ENCODE measurements at regions not wholly inside any gene's neighbourhood (a gene's known extent, or its start where the extent isn't known, plus 50 kb on each side); places are given as distances from the start of the nearest gene placed in this dataset.
"Not testable (repeated sequence)": the region's sequence is repeated elsewhere in the genome, so short reads cannot be mapped to it uniquely, and the experiment has no call there.

DNA sequence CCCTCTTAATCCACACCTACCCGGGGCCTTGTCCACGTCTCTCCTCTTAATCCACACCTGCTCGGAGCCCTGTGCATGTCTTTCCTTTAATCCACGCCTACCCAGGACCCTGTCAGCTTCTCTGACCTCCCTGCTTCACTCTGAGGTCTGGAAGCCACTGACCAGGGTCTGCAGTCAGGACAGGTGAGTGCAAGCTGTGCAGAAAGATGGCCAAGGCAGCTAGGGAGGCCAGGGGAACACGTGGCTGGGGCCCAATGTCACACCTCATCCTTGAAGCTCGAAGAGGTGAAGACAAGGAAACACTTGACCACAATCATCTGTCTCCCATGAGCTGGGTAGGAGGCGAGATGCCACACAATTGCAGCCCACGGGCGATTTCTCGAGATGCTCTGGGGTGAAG, 1516.9 kb downstream of the BRD1 start:
- no peak for DNase-seq

DNA sequence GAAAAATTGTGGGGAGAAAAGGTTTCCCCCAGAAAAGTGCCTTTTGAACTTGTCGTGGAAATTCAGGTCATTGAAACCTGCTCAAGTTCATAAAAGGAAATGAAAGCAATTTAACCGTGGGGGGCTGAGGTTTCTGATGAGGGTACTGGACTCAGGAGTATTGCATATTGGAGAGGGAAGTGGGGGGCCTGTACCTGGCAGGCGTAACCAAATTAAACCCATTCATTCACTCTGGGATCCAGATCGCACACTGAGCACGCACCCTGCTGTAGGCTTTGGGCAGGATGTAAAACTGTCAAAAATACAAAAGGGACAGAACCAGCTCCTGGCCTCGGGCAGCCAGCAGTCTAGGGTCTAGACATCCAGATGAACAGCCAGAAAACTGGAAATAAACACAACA, 1517.4 kb downstream of the BRD1 start:
- DNase-seq = no peak

DNA sequence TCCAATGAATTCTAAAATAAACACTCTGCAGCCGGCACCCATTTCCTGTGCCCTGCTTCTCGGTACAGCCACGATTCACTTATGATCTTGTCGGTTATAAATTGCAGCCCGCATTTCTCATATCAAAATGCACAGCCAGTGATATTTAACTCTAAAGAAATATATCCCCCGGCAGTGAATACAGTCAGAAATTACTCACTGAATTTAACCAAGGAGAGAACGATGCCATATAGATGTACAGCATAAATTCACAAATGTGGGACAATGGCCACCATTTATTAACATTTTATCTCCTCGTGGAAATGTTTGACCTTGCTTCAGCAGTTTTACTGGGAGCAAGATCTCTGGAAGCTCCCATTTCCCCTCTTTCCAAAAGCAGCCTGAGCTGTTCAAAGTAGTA, 1517.8 kb downstream of the BRD1 start:
- DNase-seq = no peak

DNA sequence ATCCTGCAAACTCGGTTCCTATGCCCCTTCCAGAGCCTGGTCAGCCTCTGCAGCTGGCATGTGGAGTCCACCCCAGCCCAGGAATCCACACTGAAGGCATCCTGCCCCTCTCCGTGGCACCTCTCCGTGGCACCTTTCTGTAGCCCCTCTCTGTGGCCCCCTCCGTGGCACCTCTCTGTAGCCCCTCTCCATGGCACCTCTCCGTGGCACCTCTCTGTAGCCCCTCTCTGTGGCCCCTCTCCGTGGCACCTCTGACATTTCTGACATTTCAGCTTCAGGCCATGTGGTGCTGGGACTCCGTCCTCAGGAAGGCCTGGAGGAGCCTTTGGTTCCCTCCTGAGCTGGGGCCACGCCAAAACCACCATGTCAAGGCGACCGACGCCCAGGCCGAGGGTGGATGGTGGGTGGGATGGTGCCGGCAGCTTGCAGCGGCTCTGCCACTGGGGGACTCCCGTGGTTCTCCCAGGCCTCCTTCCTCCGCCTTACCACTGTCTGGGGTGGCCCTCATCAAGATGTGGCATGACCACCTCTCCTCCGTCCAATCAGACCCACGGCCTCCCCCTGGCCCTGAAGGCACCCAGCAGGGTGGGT, 1518.5 kb downstream of the BRD1 start:
- no peak for DNase-seq

- DNase-seq = no peak
Measured at GRCh38 chr22:48307931-48308330, 1519.7 kb downstream of the BRD1 start.

- DNase-seq = no peak
Measured at GRCh38 chr22:48306785-48307510, 1520.7 kb downstream of the BRD1 start.

GRCh38 chr22:48306284-48306683, 1521.4 kb downstream of the BRD1 start:
- no peak for DNase-seq

- no peak for DNase-seq
Measured at GRCh38 chr22:48305726-48306235, 1521.9 kb downstream of the BRD1 start.

DNA sequence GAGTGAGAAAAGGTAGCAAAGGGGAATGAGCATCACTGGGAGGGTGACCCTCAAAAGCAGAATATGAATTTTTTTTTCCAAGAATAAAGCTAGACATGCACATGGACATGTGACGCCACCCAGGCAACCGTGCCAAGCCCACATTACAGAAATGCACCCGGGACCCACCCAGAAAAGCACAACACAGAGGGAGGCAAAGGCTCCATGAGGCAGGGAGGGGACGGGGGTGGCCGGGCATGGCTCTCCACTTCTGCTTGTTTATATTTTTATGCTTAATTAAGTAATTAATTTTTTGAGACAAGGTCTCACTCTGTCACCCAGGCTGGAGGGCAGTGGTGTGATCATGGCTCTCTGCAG, 1524.3 kb downstream of the BRD1 start:
- DNase-seq = no peak

DNA sequence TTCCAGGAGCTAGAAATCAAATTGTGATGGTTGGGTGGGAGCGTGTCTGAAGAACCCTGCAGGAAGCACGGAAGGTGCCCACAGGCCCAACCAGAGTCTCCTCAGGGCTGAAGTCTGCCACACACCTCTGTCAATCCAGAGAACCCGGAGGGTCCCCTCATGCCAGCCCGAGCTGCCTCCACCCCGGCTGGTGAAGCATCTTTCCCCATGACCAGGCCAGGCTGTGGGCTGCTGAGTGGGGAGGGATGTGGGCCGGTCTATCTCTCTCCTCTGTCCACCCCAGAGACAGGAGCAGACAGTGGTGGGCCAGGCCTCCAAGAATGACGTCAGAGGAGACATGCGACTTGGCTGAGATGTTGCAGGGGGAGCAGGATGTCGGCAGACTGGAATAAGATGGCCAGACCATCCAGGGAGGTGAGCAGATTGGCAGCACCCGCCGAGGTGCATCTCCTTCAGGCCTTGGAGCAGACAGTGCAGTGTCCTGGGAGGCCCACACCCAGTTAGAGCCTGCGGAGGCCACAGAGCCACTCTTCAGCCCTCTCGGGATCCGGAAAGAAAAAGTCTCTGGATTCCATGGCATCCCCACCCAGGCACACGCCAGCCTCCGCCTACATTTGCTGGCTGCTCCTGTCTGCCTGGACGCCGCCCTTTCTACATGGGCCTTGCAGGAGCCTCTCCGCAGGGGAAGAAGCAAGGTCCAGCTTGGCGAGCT, 1524.9 kb downstream of the BRD1 start:
- no peak for DNase-seq

DNA sequence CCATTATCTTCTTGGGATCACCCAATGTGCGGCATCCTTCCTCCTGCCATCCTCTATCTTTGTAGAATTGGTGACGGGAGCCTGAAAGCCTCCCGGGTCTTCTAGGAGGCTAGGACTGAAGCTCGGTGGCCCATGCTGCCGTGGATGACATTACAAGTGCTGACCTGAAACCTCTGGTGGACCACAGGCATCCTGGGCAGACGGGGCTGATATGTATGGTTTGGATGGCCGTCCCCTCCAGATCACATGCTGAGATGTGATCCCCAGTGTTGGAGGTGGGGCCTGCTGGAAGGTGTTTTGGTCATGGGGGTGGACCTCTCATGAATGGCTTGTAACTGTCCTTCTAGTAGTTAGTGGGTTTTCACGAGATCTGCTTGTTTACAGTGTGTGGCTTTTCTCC, 1525.8 kb downstream of the BRD1 start:
- DNase-seq = no peak

- no peak for DNase-seq
Measured at GRCh38 chr22:48301421-48301820, 1526.3 kb downstream of the BRD1 start.

GRCh38 chr22:48300877-48301276, 1526.8 kb downstream of the BRD1 start:
- no peak for DNase-seq

DNA sequence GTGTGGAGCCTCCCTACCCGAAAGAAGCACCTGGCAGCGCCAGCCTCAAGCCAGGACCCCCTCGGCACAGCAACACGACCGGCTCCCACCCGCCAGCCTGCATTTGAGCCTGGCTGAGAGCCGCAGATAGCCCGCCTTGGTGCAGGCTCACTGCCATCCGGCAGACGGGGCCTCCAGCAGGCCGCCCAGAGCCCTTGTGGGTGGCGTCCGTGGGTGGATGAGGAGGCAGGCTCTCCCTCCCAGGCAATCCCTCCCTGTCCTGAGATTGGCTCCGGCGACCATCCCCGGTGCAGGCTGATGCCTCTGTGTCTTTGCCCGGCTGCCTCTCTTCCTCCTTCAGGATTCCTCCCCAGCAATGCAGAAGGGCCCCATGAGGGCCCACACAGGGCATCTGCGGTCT, 1527.9 kb downstream of the BRD1 start:
- no peak for DNase-seq

DNA sequence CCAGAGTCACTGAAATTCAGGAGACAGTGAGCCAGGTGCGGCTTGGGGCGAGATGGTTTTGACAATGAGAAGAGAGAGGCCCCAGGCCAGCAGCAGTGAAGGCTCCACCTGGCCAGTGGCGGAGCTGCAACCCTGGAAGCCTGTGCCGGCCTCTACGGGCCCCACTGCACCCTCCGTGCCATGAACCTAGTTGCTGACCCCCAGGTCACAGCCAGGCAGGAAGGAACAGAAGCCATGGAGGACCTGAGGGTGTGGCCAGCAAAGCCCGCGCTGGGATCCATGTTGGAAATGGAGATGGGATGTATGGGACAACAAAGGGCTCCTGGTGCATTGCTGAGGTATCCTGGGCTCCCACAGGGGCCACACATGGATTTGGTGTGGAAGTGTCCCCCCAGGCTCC, 1528.5 kb downstream of the BRD1 start:
- no peak for DNase-seq

DNA sequence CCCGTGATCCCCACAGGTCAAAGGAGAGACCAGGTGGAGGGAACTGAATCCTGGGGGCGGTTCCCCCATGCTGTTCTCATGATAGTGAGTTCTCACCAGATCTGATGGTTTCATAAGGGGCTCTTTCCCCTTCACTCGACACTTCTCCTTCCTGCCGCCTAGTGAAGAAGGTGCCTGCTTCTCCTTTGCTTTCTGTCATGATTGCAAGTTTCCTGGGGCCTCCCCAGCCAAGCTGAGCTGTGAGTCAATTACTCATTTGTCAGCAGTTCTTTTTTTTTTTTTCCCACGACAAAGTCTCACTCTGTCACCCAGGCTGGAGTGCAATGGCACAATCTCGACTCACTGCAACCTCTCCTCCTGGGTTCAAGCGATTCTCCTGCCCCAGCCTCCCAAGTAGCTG, 1530.4 kb downstream of the BRD1 start:
- DNase-seq = no peak

DNA sequence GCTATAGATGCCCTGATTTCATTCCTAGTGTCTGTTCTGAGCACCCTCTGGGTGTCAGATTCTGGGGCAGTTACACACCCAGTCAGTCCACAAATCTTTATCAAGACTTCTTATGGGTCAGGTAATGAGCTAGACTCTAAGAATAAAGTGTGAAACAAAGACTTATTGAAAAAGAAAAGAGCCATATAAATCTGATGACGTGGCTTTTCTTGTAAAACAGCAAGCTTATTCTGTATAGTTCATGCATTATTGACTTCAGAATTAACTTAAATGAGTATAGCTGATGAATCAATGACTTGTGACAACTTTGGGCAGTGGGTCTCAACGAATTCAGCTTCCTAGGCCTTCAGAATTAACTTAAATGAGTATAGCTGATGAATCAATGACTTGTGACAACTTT, 1527.5 kb downstream of the TBC1D22A start:
- DNase-seq = not testable (repeated sequence)

GRCh38 chr22:48288376-48288940, 1526.0 kb downstream of the TBC1D22A start:
- DNase-seq = no peak

GRCh38 chr22:48287031-48287430, 1524.6 kb downstream of the TBC1D22A start:
- DNase-seq = no peak

DNA sequence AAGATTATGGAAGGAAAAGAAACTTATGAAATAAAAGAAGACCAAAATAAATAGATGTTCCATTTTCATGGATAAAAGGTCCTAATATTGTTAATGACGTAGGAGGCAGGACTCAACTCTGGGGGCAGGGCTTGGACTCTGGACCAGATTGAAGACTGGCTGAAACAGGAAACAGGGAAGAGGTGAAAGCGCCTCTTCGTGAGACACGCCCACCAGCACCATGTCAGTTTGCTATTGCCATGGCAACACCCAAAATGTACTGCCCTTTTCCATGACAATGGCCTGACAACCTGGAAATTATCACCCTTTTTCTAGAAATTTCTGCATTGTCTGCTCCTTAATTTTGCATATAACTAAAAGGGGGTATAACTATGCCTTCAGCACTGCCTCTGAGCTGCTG, 1522.2 kb downstream of the TBC1D22A start:
- DNase-seq = no peak

GRCh38 chr22:48282804-48283203, 1520.4 kb downstream of the TBC1D22A start:
- DNase-seq = no peak

DNA sequence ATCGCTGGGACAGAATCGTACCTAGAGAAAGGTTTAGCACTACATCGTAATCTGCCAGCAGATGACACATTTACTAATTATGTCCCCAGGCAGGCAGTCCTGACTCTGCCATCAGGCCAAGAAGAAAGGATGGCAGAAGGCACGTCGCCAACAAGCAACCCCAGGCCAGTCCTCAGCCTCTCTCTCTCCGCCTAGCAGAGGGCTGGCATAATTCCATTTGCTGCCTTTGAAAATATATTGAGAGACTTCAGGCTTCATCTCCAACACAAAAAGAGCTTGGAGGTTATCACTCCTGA, 1517.0 kb downstream of the TBC1D22A start:
- DNase-seq = no peak

GRCh38 chr22:48278620-48279460, 1516.4 kb downstream of the TBC1D22A start:
- DNase-seq = no peak
